ENCODE measurements at regions not wholly inside any gene's neighbourhood (a gene's known extent, or its start where the extent isn't known, plus 50 kb on each side); places are given as distances from the start of the nearest gene placed in this dataset.

GRCh38 chr1:199545780-199546179 lies 481.7 kb upstream of the NR5A2 start:
- no peak for TF ChIP-seq POU2F2 (IDR thresholded peaks at IDR 0.05; ENCODE audit: borderline replicate concordance, low read depth, low read length)
- TF ChIP-seq ZSCAN29 (IDR thresholded peaks at IDR 0.05) = no peak
- TF ChIP-seq BRCA1 (IDR thresholded peaks at IDR 0.05; ENCODE audit: low read depth, low read length) = no peak
- TF ChIP-seq RFX5 (IDR thresholded peaks at IDR 0.05; ENCODE audit: low read depth, low read length) = no peak
- TF ChIP-seq EP300 (IDR thresholded peaks at IDR 0.05; ENCODE audit: borderline replicate concordance in 1 of 2, control insufficient read depth in 1 of 2, low read depth in 2 of 2, low read length in 2 of 2) = no peak
